AG10803 (cell line): ENCODE measurements at regions not wholly inside any gene's neighbourhood (a gene's known extent, or its start where the extent isn't known, plus 50 kb on each side); places are given as distances from the start of the nearest gene placed in this dataset.
A peak's percentile ranks its signal among the peaks of the same experiment; 100 is the strongest.

Experiments
- DNase-seq: peaks from one replicate; pipeline ENCODE4 v3.0.0; 2010; ENCODE audit warnings: low read depth
- H3K4me3 ChIP-seq: 2 replicates; pipeline ENCODE4 v1.5.1; 2011; ENCODE audit warnings: mild to moderate bottlenecking, low read length, control low read depth
- TF ChIP-seq, protein P1 (sequence below): conservative IDR thresholded peaks from 2 replicates; pipeline ENCODE4 v1.5.1; 2011; ENCODE audit warnings: mild to moderate bottlenecking, low read length, control low read depth, inconsistent platforms

DNA sequence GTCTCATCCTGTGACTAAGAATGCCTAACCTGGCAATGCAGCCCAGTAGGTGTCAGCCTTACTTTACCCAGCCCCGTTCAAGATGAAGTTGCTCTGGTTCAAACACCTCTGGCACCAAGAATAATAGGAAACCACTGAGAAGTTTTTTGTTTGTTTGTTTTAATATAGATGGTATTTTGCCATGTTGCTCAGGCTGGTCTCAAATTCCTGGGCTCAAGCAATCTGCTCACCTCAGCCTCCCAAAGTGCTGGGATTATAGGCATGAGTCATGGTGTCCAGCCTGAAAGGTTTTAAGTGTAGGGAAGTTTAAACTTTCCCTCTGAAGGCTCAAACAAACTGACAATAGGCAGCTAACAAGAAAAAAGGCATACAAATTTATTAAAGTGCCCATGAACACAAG is 51.2 kb upstream of the ABCC4 start:
- no peak overlapping the region for H3K4me3 ChIP-seq
- no peak for DNase-seq
- TF ChIP-seq, protein P1, sequence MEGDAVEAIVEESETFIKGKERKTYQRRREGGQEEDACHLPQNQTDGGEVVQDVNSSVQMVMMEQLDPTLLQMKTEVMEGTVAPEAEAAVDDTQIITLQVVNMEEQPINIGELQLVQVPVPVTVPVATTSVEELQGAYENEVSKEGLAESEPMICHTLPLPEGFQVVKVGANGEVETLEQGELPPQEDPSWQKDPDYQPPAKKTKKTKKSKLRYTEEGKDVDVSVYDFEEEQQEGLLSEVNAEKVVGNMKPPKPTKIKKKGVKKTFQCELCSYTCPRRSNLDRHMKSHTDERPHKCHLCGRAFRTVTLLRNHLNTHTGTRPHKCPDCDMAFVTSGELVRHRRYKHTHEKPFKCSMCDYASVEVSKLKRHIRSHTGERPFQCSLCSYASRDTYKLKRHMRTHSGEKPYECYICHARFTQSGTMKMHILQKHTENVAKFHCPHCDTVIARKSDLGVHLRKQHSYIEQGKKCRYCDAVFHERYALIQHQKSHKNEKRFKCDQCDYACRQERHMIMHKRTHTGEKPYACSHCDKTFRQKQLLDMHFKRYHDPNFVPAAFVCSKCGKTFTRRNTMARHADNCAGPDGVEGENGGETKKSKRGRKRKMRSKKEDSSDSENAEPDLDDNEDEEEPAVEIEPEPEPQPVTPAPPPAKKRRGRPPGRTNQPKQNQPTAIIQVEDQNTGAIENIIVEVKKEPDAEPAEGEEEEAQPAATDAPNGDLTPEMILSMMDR = no peak

DNA sequence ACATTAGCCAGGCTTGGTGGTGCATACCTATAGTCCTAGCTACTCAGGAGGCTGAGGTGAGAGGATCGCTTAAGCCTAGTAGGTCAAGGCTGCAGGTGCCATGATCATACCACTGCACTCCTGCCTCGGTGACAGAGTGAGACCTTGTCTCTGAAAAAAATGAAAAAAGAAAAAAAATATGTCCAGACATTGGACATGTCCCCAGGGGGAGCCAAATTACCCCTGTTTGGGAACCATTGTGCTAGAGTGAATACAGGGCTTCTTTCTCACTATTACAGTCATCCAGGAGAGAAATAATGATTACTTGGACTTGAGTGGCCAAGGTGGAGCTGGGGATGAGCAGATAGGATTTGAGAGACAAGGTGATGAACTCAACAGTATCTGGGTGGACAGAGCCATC is 52.9 kb upstream of the ABCC4 start:
- TF ChIP-seq, protein P1 = no peak
- H3K4me3 ChIP-seq = no peak overlapping the region
- no peak for DNase-seq

DNA sequence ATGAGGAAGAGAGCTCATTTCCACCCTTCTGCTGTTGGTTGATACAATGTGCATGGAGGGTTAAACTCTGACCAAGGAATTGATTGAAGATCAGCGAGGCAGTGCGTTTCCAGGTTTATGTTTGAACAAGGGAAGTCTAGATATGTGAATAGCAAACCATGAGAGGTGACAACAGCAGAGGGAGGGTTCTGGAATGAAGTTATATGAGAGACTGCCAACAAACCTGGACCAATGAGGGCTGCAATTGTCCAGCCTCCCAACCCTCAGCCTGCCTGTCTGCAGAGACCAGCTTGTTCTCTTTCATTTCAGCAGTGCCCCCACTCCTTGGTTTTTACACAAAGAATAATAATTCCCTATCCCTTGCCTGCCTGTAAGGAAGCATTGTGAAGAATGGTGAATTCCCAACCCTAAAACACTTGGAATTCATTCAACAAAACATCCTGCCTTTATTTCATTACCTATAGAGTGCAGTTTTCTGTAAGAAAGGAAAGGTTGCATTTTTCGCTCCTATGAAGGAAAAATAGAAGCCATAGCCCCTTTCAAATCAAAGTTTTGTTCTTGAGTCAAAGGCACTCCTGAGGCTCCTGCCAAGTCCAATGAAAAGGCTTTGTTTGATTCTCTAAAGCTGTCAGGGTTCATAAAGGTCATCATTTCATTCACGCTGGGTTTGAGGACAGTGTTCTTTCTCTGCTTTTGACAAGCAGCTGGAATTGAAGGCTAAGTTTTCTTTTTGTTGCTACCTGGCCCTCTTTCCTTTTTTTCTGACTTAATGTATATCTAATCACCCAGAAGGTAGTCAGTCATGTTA is 53.6 kb upstream of the ABCC4 start:
- no peak for DNase-seq
- TF ChIP-seq, protein P1 = no peak
- H3K4me3 ChIP-seq = no peak overlapping the region

DNA sequence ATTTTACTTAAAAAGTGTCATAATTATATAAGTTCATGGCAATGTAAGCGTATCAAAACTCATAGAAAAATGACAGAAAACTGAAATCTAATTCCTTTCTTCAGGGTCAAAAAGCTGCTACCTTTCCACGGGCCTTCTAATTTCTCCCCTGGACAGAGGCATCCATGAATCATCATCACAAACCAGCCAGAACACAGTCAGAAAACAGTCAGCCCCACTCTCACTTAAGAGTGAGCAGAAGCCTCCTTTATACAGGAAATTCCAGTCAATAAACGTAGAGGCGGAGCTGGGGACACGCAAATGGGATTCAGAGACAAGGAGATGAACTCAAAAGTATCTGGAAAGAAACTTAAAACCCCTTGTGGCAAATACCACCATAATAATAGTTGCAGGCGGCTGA is 54.2 kb upstream of the ABCC4 start:
- no peak overlapping the region for H3K4me3 ChIP-seq
- TF ChIP-seq, protein P1 = no peak
- DNase-seq = peak; percentile 44

DNA sequence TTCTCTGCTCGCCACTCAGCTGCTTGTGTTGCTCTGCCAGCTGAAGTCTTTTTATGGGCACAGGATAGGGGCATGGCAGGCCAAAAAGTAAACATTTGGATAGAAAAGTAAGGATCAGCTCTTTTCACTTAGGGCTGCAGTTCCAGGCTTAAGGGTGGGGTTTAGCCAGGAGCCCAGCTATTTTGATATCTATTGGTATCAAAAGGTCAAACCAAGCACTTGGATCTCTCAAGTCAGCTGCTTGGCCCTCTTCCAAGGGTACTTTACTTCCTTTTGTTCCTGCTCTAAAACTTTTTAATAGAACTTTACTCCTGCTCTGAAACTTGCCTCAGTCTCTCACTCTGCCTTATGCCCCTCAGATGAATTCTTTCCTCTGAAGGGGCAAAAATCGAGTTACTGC is 55.7 kb upstream of the ABCC4 start:
- DNase-seq = no peak
- TF ChIP-seq, protein P1 = no peak
- H3K4me3 ChIP-seq = no peak overlapping the region

DNA sequence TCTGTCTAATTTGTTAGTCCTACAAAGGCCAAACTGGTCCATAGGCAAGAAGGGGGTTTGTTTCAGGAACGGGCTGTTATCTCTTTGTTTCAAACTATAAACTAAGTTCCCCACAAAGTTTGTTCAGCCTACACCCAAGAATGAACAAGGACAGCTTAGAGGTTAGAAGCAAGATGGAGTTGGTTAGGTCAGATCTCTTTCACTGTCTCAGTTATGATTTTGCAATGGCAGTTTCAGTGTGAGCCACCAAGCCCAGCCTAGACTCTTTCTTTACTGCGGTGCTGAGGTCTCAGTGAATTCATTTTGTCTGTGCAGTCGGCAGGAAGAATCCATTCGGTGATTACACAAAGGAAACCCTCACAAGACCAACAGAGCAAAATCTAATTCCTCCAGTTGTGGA is 56.6 kb upstream of the ABCC4 start:
- no peak for DNase-seq
- TF ChIP-seq, protein P1 = no peak
- no peak overlapping the region for H3K4me3 ChIP-seq

DNA sequence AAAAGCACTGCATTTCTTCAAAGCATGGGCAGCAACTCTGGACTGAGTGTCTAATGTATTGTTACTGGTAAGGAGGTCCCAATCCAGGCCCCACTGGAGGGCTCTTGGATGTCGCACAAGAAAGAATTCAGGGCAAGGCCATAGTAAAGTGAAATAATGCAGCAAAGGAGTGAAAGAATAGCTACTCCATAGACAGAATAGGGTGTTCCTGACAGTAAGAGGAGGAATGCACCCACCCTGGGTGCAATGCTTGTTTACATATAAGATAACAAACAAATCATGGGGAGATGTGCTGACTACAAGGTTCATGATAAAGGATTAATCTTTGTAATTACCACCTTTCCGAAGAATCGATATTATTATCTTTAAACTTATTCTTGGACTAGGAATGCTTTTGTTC is 58.8 kb upstream of the ABCC4 start:
- TF ChIP-seq, protein P1 = no peak
- H3K4me3 ChIP-seq = no peak overlapping the region
- DNase-seq = no peak
